Gastroesophageal sphincter (tissue), 4 donors: ENCODE measurements at regions not wholly inside any gene's neighbourhood (a gene's known extent, or its start where the extent isn't known, plus 50 kb on each side); places are given as distances from the start of the nearest gene placed in this dataset.

Source experiments
- ATAC-seq: fragments of 150-250 bp; one replicate; pipeline ENCODE4 v1.9.1; 2016; ENCODE audit warnings: mild to moderate bottlenecking, moderate library complexity
- H3K27ac ChIP-seq, 4 donors: fragments of 200-600 bp; sonication (generic) in 3 of 4; 1 replicate in 3 of 4; 2 replicates in 1 of 4; pipeline ENCODE4 v1.5.1; 2016 to 2019
- H3K27me3 ChIP-seq: fragments of 200-600 bp; sonication (generic); one replicate; pipeline ENCODE4 v1.5.1; 2019
- H3K36me3 ChIP-seq, 2 donors: fragments of 200-600 bp; sonication (generic); one replicate each; pipeline ENCODE4 v1.5.1; 2019; ENCODE audit warnings: control low read depth in 1 of 2
- H3K4me1 ChIP-seq, 3 donors: fragments of 200-600 bp; sonication (generic); 1 replicate in 2 of 3; 2 replicates in 1 of 3; pipeline ENCODE4 v1.5.1; 2016 to 2019; ENCODE audit warnings: control low read depth in 2 of 3
- H3K4me3 ChIP-seq, 2 donors: fragments of 200-600 bp; sonication (generic); one replicate each; pipeline ENCODE4 v1.5.1; 2019; ENCODE audit warnings: mild to moderate bottlenecking in 1 of 2, moderate library complexity in 1 of 2
- H3K9me3 ChIP-seq, 3 donors: fragments of 200-600 bp; sonication (generic); one replicate each; pipeline ENCODE4 v1.5.1; 2017 to 2019; ENCODE audit warnings: control low read depth in 2 of 3
- EP300 ChIP-seq: sonication (generic); formaldehyde crosslinking; IDR thresholded peaks from one replicate; pipeline ENCODE4 v1.6.1; 2017; ENCODE audit warnings: antibody characterized with exemption, mild to moderate bottlenecking
- POLR2A ChIP-seq, 2 donors: fragments of 450-650 bp; IDR thresholded peaks; one replicate each; pipeline ENCODE4 v1.6.1; 2017; ENCODE audit warnings: antibody characterized with exemption in 2 of 2, mild to moderate bottlenecking in 2 of 2, moderate library complexity in 1 of 2
- POLR2AphosphoS5 ChIP-seq: sonication (generic); formaldehyde crosslinking; IDR thresholded peaks from one replicate; pipeline ENCODE4 v1.6.1; 2017; ENCODE audit warnings: antibody characterized with exemption
- WGBS, 2 donors: methylation state at CpG; one replicate each; pipeline ENCODE4 v1.1.5; 2018; ENCODE audit warnings: low coverage in 1 of 2; 5-methylcytosine and 5-hydroxymethylcytosine counted together
- TF ChIP-seq, protein P1 (sequence below), 4 experiments: fragments of 200-600 bp in 2 of 4; fragments of 450-650 bp in 2 of 4; sonication (generic) in 1 of 4; IDR thresholded peaks; one replicate each; pipeline ENCODE4 v1.5.1; 2017 to 2019; ENCODE audit warnings: antibody characterized with exemption in 4 of 4, mild to moderate bottlenecking in 2 of 4, moderate library complexity in 2 of 4

DNA sequence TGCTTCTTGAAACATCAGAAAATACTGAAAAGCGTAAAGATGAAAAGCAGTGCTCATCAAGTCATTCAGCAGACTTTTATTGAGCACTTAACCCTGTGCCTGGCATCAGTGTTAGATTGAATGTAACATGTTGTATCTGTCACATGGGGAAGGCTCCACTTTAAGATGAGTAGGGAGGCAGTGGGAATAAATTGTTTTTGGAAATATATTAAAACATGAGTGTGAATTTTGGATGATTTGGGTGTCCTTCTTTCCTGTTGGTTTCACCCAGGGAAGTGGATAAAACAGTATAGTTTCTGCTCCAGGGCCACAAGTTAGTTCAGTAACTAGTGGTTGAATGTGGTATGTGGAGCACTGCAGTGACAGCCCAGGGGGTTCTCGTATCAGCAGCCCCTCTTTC lies 301.4 kb upstream of the TPM1 start:
- Histone ChIP-seq H3K36me3 (peaks cover 0 to 31% of the 10 kb centered on the region in 2 donors), H3K27me3 (no peaks in the 10 kb centered on the region), H3K27ac (no peak overlapping the region), H3K9me3 (no peaks in the 10 kb centered on the region), H3K4me3 (no peak overlapping the region), H3K4me1 (peaks cover 3 to 31% (median 8%) of the 10 kb centered on the region in 3 donors)
- whole genome bisulfite sequencing, 2 donors = 88 to 100% methylated on average over 2 of the region's 2 CpGs
- TF ChIP-seq EP300 = no peak
- no peak for TF ChIP-seq POLR2A (IDR thresholded peaks at IDR 0.05)
- no peak for ATAC-seq

DNA sequence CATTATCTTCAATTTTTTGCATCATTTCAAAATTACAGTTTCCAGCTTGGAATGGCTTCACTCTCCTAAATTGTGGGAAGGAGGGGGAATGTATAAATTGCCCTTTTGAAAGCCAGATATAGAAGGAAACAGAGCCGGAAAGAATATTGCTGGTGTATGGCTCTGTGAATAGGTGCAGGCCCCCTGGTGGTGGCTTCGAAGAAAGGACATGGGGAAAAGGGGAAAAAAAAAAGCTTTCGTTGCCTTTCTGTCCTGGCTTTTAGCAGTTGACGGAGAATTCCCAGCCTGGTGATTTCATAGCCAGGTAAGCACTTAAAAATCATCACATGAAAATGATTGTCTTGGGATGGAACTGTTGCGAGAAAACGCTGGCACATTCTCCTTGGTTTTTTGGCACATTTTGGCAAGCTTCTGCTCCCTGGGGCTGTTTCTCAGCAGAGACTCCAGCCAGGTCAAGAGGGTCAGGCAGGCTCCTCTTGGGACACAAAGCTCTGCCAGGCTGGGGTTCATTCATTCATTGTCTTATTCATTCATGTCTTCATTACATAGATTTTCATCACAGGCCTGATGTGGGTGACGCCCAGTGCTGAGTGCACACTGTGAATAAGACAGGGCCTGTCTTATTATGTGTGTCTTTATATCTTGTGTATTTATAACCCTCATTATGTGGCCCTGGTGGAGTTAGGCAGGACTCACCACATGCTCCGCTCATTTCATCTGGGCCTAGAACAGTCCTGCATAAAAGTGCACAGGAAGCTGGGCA lies 300.0 kb upstream of the TPM1 start:
- Histone ChIP-seq H3K9me3 (no peaks in the 10 kb centered on the region), H3K36me3 (peaks cover 0 to 22% of the 10 kb centered on the region in 2 donors), H3K4me1 (peaks cover 3 to 31% (median 8%) of the 10 kb centered on the region in 3 donors), H3K27me3 (no peaks in the 10 kb centered on the region), H3K4me3 (no peak overlapping the region), H3K27ac (peak overlapping the region; percentile 62 to 76 (median 70))
- ATAC-seq = peak; percentile 92
- peak; percentile 97 for TF ChIP-seq POLR2AphosphoS5
- TF ChIP-seq, protein P1, sequence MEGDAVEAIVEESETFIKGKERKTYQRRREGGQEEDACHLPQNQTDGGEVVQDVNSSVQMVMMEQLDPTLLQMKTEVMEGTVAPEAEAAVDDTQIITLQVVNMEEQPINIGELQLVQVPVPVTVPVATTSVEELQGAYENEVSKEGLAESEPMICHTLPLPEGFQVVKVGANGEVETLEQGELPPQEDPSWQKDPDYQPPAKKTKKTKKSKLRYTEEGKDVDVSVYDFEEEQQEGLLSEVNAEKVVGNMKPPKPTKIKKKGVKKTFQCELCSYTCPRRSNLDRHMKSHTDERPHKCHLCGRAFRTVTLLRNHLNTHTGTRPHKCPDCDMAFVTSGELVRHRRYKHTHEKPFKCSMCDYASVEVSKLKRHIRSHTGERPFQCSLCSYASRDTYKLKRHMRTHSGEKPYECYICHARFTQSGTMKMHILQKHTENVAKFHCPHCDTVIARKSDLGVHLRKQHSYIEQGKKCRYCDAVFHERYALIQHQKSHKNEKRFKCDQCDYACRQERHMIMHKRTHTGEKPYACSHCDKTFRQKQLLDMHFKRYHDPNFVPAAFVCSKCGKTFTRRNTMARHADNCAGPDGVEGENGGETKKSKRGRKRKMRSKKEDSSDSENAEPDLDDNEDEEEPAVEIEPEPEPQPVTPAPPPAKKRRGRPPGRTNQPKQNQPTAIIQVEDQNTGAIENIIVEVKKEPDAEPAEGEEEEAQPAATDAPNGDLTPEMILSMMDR (IDR thresholded peaks at IDR 0.05) = peak; percentile 75 to 86 (median 78)
- TF ChIP-seq POLR2A (IDR thresholded peaks at IDR 0.05) = no peak
- no peak for TF ChIP-seq EP300
- WGBS, 2 donors = 10 to 15% methylated on average over 7 of the region's 8 CpGs

DNA sequence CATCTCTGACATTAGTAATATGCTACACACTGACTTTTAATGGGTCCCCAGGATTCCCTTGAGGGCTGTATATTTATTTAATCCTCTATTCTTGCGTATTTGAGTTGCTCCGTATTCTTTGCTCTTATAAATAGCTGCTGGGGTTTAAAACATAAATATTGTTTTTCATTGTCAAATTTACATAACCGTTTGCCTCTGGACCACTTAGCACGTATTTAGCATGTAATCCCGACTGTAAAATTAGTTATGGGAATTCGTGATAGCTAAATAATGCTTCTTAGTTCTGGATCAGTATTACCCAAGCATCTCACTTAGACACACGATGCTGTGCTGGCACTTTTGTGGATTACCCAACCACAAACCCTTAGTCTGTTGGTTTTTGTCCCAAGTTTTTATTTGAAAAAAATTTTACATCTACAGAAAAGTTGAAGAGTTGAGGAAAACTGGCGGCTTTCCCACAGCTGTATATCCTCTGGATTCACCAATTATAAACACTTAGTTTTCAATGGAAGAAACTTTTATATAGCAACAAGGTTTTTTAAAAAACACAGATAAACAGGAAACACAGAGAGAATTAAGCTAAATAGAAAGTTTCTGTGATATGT lies 296.8 kb upstream of the TPM1 start:
- H3K27me3 ChIP-seq = no peaks in the 10 kb centered on the region
- no peak overlapping the region for H3K27ac ChIP-seq
- H3K36me3 ChIP-seq = peaks cover 0 to 5% of the 10 kb centered on the region in 2 donors
- no peak for ATAC-seq
- no peak overlapping the region for H3K4me3 ChIP-seq
- peaks cover 3 to 27% (median 8%) of the 10 kb centered on the region in 3 donors for H3K4me1 ChIP-seq
- H3K9me3 ChIP-seq = no peaks in the 10 kb centered on the region
- WGBS, 2 donors = 86 to 94% methylated on average over 5 to 8 of the region's 8 CpGs
- TF ChIP-seq, protein P1 (IDR thresholded peaks at IDR 0.05) = no peak
- TF ChIP-seq EP300 (no peak), POLR2A (IDR thresholded peaks at IDR 0.05) (no peak)

DNA sequence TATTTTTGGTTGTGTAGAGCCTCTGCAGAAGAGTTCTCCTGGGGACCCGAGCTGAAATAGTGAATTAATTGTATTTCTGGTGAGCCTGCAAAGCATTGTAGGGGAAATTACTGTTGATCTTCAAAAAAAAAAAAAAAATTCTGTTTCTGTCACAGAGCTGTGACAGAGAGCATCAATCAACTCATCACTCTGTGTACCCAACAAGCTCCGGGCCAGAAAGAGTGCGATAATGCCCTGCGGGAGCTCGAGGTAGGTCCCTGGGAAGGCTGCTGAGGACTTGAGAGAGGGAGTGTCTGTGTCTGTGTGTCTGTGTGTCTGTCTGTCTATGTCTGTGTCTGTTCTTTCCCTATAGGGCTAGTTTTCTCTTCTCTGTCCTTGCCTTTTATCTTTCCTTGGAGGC lies 294.4 kb upstream of the TPM1 start:
- ATAC-seq = no peak
- H3K27me3 ChIP-seq = no peaks in the 10 kb centered on the region
- peaks cover 0 to 14% of the 10 kb centered on the region in 2 donors for H3K36me3 ChIP-seq
- TF ChIP-seq POLR2A (IDR thresholded peaks at IDR 0.05) (no peak), EP300 (no peak), POLR2AphosphoS5 (no peak)
- TF ChIP-seq, protein P1 (IDR thresholded peaks at IDR 0.05) = no peak
- no peak overlapping the region for H3K27ac ChIP-seq
- no peaks in the 10 kb centered on the region for H3K9me3 ChIP-seq
- WGBS, 2 donors = 100% methylated on average over 1 of the region's 5 CpGs; no CpG with 5 or more reads in 1 of the 2 donors
- peaks cover 0 to 2% (median 0%) of the 10 kb centered on the region in 3 donors for H3K4me1 ChIP-seq
- H3K4me3 ChIP-seq = no peak overlapping the region

DNA sequence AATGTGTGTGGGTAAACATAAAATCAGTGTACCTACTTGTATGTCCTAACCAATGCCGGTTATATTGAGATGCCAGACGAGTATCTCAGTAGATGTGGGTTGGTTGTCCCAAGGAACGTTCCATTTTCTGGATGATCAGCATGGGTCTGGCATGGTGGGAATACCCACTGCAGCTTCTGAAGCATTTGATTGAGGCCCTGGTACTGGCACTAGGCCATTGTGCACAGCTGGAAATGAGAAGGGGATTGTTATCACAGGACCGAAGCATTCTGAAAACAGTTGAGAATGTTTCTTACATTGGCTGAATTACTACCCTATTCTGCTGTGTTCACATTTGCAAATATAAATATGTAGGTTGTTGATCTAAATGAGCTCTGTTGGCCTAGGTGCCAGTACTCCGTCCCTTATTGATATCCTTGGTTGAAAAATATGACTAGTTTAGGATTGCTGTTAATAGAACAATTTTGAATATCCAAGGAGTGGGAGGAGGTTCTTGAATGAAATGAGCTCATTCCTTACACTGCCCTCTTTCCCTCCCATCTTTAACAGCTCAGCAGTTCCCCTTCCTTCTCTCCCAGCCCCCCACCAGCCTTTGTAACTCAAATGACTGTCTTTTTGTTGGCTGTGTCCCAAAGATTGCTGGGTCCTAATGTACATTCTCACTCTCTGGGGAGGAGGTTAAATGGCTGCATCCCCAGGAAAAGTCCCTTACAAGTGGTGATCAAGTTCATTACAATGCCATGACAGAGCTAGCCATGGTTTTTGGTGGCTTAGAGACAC lies 293.3 kb upstream of the TPM1 start:
- no peak for TF ChIP-seq POLR2A (IDR thresholded peaks at IDR 0.05)
- no peak for TF ChIP-seq EP300
- H3K9me3 ChIP-seq = no peaks in the 10 kb centered on the region
- WGBS, 2 donors = 87 to 94% methylated on average over 5 of the region's 5 CpGs
- no peak overlapping the region for H3K27ac ChIP-seq
- no peak for ATAC-seq
- H3K4me1 ChIP-seq = no peaks in the 10 kb centered on the region
- peaks cover 0 to 21% of the 10 kb centered on the region in 2 donors for H3K36me3 ChIP-seq
- H3K4me3 ChIP-seq = no peak overlapping the region
- no peaks in the 10 kb centered on the region for H3K27me3 ChIP-seq
